Large intestine (tissue), 3 donors: ENCODE measurements at regions not wholly inside any gene's neighbourhood (a gene's known extent, or its start where the extent isn't known, plus 50 kb on each side); places are given as distances from the start of the nearest gene placed in this dataset.

ENCODE experiments used
- DNase-seq, 2 donors: peaks; one replicate each; pipeline versions ENCODE4 v3.0.0 to v3.0.0-alpha.2; 2013
- H3K27ac ChIP-seq: one replicate; pipeline ENCODE4 v1.5.1; 2013; ENCODE audit warnings: low read length
- H3K27me3 ChIP-seq: 2 replicates; pipeline ENCODE4 v1.6.1; 2013; ENCODE audit warnings: low read length; ENCODE audit not compliant: control insufficient read depth, insufficient read depth
- H3K36me3 ChIP-seq: 2 replicates; pipeline ENCODE4 v1.6.1; 2013; ENCODE audit warnings: low read length; ENCODE audit not compliant: control insufficient read depth, insufficient read depth
- H3K4me1 ChIP-seq: one replicate; pipeline ENCODE4 v1.6.1; 2013; ENCODE audit warnings: low read length; ENCODE audit not compliant: control insufficient read depth, insufficient read depth
- H3K4me3 ChIP-seq: one replicate; pipeline ENCODE4 v1.5.1; 2013; ENCODE audit warnings: low read length
- H3K9me3 ChIP-seq: one replicate; pipeline ENCODE4 v1.6.1; 2013; ENCODE audit warnings: mild to moderate bottlenecking, low read depth, low read length, moderate library complexity; ENCODE audit not compliant: control insufficient read depth
- WGBS: methylation state at CpG from one replicate; pipeline ENCODE4 v1.1.5; 2013; ENCODE audit warnings: low lambda C conversion rate; ENCODE audit not compliant: insufficient coverage; 5-methylcytosine and 5-hydroxymethylcytosine counted together

DNA sequence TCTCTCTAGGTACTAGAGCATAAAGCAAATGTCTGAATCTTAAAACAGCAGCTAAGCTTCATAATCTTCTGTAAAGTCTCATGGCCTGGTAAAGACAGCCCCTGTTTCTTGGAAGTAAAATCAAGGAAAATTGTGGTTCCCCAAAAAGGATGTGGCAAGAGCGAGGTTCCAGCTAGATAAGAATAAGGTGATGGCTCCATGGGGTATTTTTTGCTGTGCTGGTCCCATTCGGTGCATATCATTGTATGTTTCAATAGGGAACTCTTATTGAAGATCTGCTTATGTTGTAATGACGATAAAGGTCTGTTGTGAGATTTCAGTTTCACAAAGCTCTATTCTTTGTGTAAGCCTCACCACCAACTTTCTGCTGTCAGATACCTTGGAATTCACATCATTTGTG is 316.9 kb upstream of the NOCT start:
- no peaks in the 10 kb centered on the region for H3K27me3 ChIP-seq
- no CpG with 5 or more reads among the region's 3 CpGs for WGBS
- no peak overlapping the region for H3K4me3 ChIP-seq
- H3K9me3 ChIP-seq, result no peaks in the 10 kb centered on the region
- DNase-seq, result no peak
- H3K27ac ChIP-seq, result no peak overlapping the region
- H3K36me3 ChIP-seq, result no peaks in the 10 kb centered on the region
- H3K4me1 ChIP-seq, result no peaks in the 10 kb centered on the region

DNA sequence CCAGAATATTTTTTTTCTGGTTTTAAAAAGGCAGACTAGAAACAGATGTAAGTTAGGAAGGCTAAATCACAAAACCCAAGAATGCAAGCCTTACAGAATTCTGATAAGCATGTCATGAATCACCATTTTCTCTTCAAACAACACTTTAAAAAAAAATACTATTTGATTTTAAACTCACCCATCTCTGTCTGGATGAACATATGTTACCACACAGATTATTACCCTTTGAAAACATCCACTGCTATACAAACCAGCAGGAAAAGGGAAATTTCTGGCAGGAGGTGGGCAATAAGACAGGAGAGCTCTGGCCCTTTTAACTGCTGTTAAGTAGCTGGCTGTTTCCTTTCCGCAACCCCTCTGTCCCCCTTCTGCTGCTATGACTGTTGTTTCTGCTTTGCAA is 317.7 kb upstream of the NOCT start:
- Histone ChIP-seq H3K36me3 (no peaks in the 10 kb centered on the region), H3K27ac (no peak overlapping the region), H3K27me3 (no peaks in the 10 kb centered on the region), H3K4me1 (no peaks in the 10 kb centered on the region), H3K4me3 (no peak overlapping the region), H3K9me3 (no peaks in the 10 kb centered on the region)
- DNase-seq, result no peak
- no CpG with 5 or more reads among the region's 1 CpG for WGBS

DNA sequence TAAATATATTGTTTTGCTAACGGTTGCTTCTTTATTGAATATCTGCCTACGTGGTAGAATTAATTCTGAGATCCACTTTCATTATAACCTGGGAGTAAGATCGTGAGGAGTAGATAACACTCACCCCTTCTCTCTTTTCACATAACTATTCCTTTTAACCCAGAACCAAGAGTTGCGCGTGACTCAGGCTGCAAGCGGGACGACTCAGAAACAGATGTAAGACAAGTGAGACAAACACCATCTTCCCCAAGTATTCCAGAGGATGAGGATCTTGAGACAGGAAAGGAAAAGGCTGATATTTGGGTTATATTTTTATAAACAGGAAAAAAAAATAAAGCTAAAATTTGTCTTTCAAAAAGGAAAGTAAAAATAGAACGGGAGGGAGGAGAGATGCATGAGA is 318.8 kb upstream of the NOCT start:
- Histone ChIP-seq H3K27me3 (no peaks in the 10 kb centered on the region), H3K9me3 (no peaks in the 10 kb centered on the region), H3K4me1 (no peaks in the 10 kb centered on the region), H3K27ac (no peak overlapping the region), H3K36me3 (no peaks in the 10 kb centered on the region), H3K4me3 (no peak overlapping the region)
- no peak for DNase-seq
- WGBS, result 78% methylated on average over 5 of the region's 8 CpGs

DNA sequence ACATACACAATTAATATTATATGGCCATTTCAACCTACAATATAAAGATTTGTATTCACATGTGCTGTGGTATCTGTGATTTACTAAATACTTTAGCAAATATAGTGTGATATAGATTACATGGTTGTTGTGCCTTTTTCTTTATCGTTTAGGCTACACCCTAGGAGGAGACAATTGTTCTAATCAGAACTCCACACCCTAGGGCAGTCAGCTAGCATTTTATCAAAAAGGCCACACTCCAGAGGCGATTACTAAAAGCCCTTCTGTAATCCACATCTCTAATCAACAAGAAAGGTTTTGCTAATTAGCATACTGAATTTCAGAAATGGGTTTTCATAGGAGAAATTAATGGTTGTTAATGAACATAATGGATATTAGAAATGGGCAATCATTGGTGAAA is 319.5 kb upstream of the NOCT start:
- no peaks in the 10 kb centered on the region for H3K27me3 ChIP-seq
- WGBS, result no CpG with 5 or more reads among the region's 2 CpGs
- no peaks in the 10 kb centered on the region for H3K9me3 ChIP-seq
- no peak overlapping the region for H3K27ac ChIP-seq
- H3K4me1 ChIP-seq, result no peaks in the 10 kb centered on the region
- DNase-seq, result no peak
- no peak overlapping the region for H3K4me3 ChIP-seq
- no peaks in the 10 kb centered on the region for H3K36me3 ChIP-seq

DNA sequence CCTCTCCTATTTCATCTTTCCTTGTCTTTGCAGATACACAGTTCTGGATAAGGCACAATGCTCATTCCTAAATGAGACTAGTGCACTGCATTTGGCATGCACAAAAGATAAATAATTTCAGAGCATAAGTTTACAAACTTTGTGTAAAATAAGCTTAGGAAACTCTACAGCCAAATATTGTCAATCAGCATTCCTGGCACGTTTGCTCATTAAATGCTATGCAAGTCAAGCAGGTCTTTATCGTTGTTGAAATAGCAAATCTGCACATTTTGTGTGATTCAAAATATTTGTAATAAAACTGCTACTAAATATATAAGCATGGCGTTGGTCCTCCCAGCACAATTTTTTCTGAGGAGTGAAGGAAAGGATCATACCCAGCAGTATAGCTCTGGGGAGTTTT is 322.1 kb upstream of the NOCT start:
- WGBS, result no CpG with 5 or more reads among the region's 3 CpGs
- Histone ChIP-seq H3K36me3 (no peaks in the 10 kb centered on the region), H3K9me3 (no peaks in the 10 kb centered on the region), H3K4me3 (no peak overlapping the region), H3K4me1 (no peaks in the 10 kb centered on the region), H3K27ac (no peak overlapping the region), H3K27me3 (no peaks in the 10 kb centered on the region)
- DNase-seq, result no peak

DNA sequence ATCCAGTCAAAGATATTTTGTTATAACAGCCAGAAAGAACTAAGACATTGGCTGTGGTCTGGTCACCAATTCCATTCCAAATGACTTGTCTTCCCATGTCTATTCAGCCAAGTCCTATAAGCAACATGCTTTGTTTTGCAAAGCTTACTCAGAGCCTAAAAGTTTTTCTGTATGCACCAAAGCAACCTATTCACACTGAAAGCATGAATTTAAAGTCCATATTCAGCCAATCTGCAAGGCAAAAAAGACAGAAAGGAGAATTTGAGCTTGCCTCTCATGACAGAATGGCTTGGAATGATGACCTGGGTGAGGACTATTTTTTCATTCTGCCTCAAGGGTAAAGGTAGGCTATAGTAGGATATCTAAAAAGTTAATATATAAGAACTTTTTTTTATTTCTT is 323.2 kb upstream of the NOCT start:
- Histone ChIP-seq H3K27ac (no peak overlapping the region), H3K27me3 (no peaks in the 10 kb centered on the region), H3K4me3 (no peak overlapping the region), H3K9me3 (no peaks in the 10 kb centered on the region), H3K36me3 (no peaks in the 10 kb centered on the region), H3K4me1 (no peaks in the 10 kb centered on the region)
- DNase-seq, result no peak

DNA sequence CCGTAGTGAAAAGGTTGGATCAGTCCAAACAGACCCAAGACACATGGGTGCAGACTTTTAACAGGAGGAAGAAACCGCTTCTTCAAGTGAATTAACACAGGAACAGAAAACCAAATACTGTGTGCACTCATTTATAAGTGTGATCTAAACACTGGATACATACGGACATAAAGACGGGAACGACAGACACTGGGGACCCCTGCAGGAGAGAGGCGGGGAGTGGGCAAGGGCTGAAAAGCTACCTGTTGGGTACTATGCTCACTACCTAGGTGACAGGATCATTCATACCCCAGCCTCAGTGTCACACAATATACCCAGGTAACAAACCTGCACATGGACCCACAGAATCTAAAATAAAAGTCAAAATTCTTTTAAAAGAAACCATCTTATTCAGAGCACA is 326.0 kb upstream of the NOCT start:
- Histone ChIP-seq H3K4me1 (no peaks in the 10 kb centered on the region), H3K9me3 (no peaks in the 10 kb centered on the region), H3K27ac (no peak overlapping the region), H3K27me3 (no peaks in the 10 kb centered on the region), H3K36me3 (no peaks in the 10 kb centered on the region), H3K4me3 (no peak overlapping the region)
- DNase-seq, result no peak
- 86% methylated on average over 4 of the region's 6 CpGs for WGBS

DNA sequence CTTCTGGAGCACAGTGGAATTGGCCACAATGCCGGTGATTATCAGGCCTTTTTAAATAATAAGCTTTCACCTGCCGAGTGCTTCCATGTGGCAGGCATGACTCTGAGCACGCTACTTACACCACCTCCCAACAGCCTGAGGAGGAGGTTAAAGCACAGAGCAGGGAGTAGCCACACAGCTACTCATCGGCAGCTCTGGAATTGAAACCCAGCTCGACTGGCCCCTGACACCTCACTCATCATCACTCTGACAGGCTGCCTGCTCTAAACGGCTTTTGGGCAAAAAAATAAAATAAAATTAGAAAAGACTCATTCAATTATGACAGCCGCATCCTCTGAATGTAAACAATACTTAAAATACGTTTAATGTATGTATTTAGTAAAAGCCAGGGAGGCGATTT is 326.4 kb upstream of the NOCT start:
- DNase-seq, result no peak
- no peaks in the 10 kb centered on the region for H3K36me3 ChIP-seq
- WGBS, result 69% methylated on average over 3 of the region's 9 CpGs
- no peaks in the 10 kb centered on the region for H3K4me1 ChIP-seq
- no peaks in the 10 kb centered on the region for H3K27me3 ChIP-seq
- no peak overlapping the region for H3K27ac ChIP-seq
- no peak overlapping the region for H3K4me3 ChIP-seq
- H3K9me3 ChIP-seq, result no peaks in the 10 kb centered on the region

DNA sequence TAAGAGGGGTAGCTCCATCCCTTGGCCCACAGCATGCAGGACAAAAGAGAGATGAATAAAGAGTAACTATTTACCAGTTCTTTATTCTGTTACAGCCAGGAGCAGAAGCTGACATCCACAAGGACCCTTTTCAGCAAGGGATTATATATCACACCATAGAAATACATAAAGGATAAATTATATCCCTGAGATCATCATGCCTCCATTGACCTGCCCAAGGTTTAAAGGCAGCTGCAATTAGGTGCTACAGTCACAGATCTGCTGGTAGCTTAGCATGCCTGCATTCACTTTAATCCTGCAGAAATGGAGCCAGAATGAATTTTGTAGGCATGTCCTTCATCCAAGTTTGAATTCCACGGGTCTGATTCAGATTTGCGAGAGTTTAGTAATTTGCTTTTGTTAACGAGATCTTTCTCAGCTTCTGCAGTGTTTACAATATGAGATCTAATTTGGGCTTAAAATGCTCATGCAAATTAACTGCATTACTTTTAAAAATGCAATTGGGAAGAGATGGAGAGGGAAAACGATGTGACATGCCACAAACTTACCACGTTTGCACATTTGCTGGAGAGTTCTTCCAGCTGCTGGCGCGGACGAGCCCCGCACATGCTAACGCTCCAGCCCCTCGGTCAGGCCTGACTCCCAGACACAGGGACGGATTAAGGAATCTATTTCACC is 327.0 kb upstream of the NOCT start:
- Histone ChIP-seq H3K36me3 (no peaks in the 10 kb centered on the region), H3K4me1 (no peaks in the 10 kb centered on the region), H3K4me3 (no peak overlapping the region), H3K27me3 (no peaks in the 10 kb centered on the region), H3K9me3 (no peaks in the 10 kb centered on the region), H3K27ac (no peak overlapping the region)
- 100% methylated on average over 1 of the region's 12 CpGs for WGBS
- no peak for DNase-seq

DNA sequence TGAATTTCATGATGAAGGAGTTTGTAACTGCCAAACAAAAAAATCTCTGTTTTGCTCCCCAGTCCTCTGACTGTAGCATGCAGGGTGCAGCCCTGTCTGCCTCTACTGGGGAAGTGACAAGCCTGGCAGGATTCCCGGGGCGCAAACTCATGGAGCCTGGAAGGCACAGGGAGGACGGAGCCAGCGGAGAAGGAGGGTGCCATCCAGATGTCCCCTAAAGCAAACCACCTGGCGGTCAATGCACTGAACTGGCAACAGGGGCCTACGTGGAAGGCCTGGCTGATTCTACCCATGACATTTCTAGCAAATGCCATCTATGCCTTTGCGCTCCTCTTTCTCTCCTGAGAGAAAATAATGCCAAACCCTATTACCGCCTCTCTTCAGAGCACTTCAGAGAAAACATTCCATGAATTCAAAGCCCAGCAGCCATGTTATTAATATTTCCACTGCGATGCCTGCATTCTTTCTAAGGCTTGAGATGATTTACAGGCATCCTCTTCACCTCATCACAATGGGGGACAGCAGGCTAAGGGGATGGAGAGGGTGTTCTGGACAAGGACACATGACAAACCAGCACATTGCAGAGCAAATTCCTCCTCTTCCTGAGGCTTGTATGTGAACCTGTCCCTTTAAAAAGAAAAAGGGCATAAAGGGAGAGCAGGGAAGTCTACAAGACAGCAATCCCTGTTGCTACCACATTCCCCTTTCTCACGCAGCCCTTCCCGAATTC is 329.3 kb upstream of the NOCT start:
- no peaks in the 10 kb centered on the region for H3K4me1 ChIP-seq
- no peaks in the 10 kb centered on the region for H3K36me3 ChIP-seq
- H3K27me3 ChIP-seq, result peaks cover 2% of the 10 kb centered on the region
- no peak for DNase-seq
- WGBS, result no CpG with 5 or more reads among the region's 11 CpGs
- H3K4me3 ChIP-seq, result no peak overlapping the region
- H3K27ac ChIP-seq, result no peak overlapping the region
- H3K9me3 ChIP-seq, result no peaks in the 10 kb centered on the region

DNA sequence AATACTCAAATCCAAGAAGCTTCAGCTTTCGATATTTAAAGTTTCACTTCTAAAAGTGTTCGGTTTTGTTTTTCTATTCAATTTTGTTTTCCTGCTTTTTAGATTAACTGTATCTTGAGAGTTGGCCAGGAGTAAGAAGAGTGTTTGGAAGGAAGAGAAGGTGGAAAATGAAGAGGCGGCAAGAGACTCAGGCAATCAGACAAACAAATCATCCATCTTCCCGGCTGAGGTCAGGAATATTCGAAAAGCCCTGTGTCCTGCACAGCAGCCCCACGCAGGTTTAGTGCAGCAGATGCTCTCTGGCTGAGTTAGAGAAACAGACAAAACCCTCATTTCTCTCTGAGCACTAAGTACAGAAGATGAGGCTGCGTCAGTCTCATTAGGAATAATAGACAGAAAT is 330.3 kb upstream of the NOCT start:
- WGBS, result 100% methylated on average over 3 of the region's 7 CpGs
- DNase-seq, result no peak
- Histone ChIP-seq H3K9me3 (no peaks in the 10 kb centered on the region), H3K36me3 (no peaks in the 10 kb centered on the region), H3K27ac (no peak overlapping the region), H3K4me1 (no peaks in the 10 kb centered on the region), H3K4me3 (no peak overlapping the region), H3K27me3 (peaks cover 2% of the 10 kb centered on the region)
